HepG2 (cell line): ENCODE measurements at regions not wholly inside any gene's neighbourhood (a gene's known extent, or its start where the extent isn't known, plus 50 kb on each side); places are given as distances from the start of the nearest gene placed in this dataset.
A peak's percentile ranks its signal among the peaks of the same experiment; 100 is the strongest.

ENCODE experiments used
- ATAC-seq: fragments of 200-7000 bp; cut with Tn5 transposase; 3 replicates; pipeline ENCODE4 v1.9.1; 2020; ENCODE audit warnings: mild to moderate bottlenecking, moderate library complexity
- BruUV-seq: library from RNA; stranded (reverse); fragments of 400-500 nt; replicated peaks from 2 replicates; lab custom pipeline; 2021; lab: Mats Ljungman, UMichigan
- CTCF ChIA-PET: fragments of 300-600 bp; formaldehyde crosslinking; extraction: SDS; loops from one replicate; lab custom pipeline; 2021; ENCODE audit warnings: low total read pairs, inconsistent platforms, low intra/inter-chr PET ratio; lab: Yijun Ruan, JAX
- POLR2A ChIA-PET: fragments of 350-600 bp; sonication (Branson Sonifier 250); formaldehyde crosslinking; loops from one replicate; lab custom pipeline; 2020; ENCODE audit warnings: antibody characterized with exemption, inconsistent platforms; lab: Yijun Ruan, JAX
- DNase-seq: peaks from one replicate; pipeline ENCODE4 v3.0.0-alpha.2; 2015; ENCODE audit warnings: low spot score
- FAIRE-seq: peaks from 3 replicates; lab custom pipeline; 2011; peaks lifted over from hg19 to GRCh38; lab: Jason Lieb, UNC
- H2AFZ ChIP-seq: one replicate; pipeline ENCODE4 v1.6.1; 2011; ENCODE audit warnings: low read length, inconsistent platforms
- H3K27ac ChIP-seq: fragments of 300-600 bp; 3 replicates; pipeline ENCODE4 v1.8.0; 2011; ENCODE audit warnings: mixed run types, mild to moderate bottlenecking, mixed read lengths, low read length, inconsistent platforms; ENCODE audit not compliant: insufficient read depth; ENCODE audit errors: extremely low read length
- H3K27me3 ChIP-seq, 2 experiments: fragments of 200-600 bp in 1 of 2; 2 replicates in 1 of 2; 3 replicates in 1 of 2; pipeline versions ENCODE4 v1.6.0 to v1.8.0; 2011; ENCODE audit warnings: low read length in 2 of 2, mild to moderate bottlenecking in 2 of 2, moderate library complexity in 2 of 2, inconsistent platforms in 1 of 2; ENCODE audit not compliant: insufficient read depth in 2 of 2, control insufficient read depth in 1 of 2
- H3K36me3 ChIP-seq, 2 experiments: fragments of 200-600 bp in 1 of 2; replicated peaks in 1 of 2; 2 replicates in 1 of 2; 3 replicates in 1 of 2; pipeline versions ENCODE4 v1.5.1 to v1.8.0; 2011; ENCODE audit warnings: low read length in 2 of 2, inconsistent platforms in 1 of 2; ENCODE audit not compliant: insufficient read depth in 2 of 2, control insufficient read depth in 1 of 2
- H3K4me1 ChIP-seq: 2 replicates; pipeline ENCODE4 v1.5.1; 2012; ENCODE audit warnings: low read length, inconsistent platforms; ENCODE audit not compliant: insufficient read depth
- H3K4me2 ChIP-seq: 2 replicates; pipeline ENCODE4 v1.6.0; 2011; ENCODE audit warnings: low read depth, low read length, inconsistent platforms
- H3K4me3 ChIP-seq, 3 experiments: fragments of 200-600 bp in 1 of 3; sonication (generic), shearing (Covaris generic) in 1 of 3; replicated peaks in 1 of 3; 2 replicates each; pipeline ENCODE4 v1.5.1; 2011 to 2016; ENCODE audit warnings: low read length in 3 of 3, inconsistent platforms in 2 of 3, low read depth in 2 of 3, mild to moderate bottlenecking in 2 of 3, control low read depth in 1 of 3, mixed read lengths in 1 of 3; ENCODE audit not compliant: insufficient read depth in 1 of 3
- H3K79me2 ChIP-seq: one replicate; pipeline ENCODE4 v1.6.1; 2011; ENCODE audit warnings: low read length, inconsistent platforms; ENCODE audit not compliant: insufficient read depth
- H3K9ac ChIP-seq: 2 replicates; pipeline ENCODE4 v1.6.0; 2011; ENCODE audit warnings: mild to moderate bottlenecking, low read depth, low read length, inconsistent platforms; ENCODE audit not compliant: insufficient read depth
- H3K9me3 ChIP-seq: 2 replicates; pipeline ENCODE4 v1.5.1; 2012; ENCODE audit warnings: mild to moderate bottlenecking, low read length
- H4K20me1 ChIP-seq: 2 replicates; pipeline ENCODE4 v1.6.0; 2011; ENCODE audit warnings: inconsistent platforms, mild to moderate bottlenecking, low read length, moderate library complexity; ENCODE audit not compliant: insufficient read depth
- ADNP ChIP-seq: sonication (generic); formaldehyde crosslinking; IDR thresholded peaks from 2 replicates; pipeline ENCODE4 v1.4.0; 2020; ENCODE audit warnings: missing genetic modification reagents
- CBX2 ChIP-seq, 2 experiments: fragments of 200-600 bp in 1 of 2; sonication (generic); formaldehyde crosslinking in 1 of 2; IDR thresholded peaks; 2 replicates each; pipeline versions ENCODE4 v1.7.0 to v1.8.1; 2018 to 2022; ENCODE audit warnings: low read depth in 2 of 2, low read length in 1 of 2, mild to moderate bottlenecking in 1 of 2, missing genetic modification reagents in 1 of 2
- DMAP1 ChIP-seq: IDR thresholded peaks from 2 replicates; pipeline ENCODE4 v1.6.1; 2016
- FOXJ3 ChIP-seq: sonication (generic); formaldehyde crosslinking; IDR thresholded peaks from 2 replicates; pipeline ENCODE4 v1.4.0; 2020; ENCODE audit warnings: missing genetic modification reagents, mild to moderate bottlenecking, borderline replicate concordance
- HHEX ChIP-seq: IDR thresholded peaks from 2 replicates; pipeline ENCODE4 v1.6.1; 2016; ENCODE audit warnings: control low read depth
- HNF4A ChIP-seq: sonication (generic); formaldehyde crosslinking; IDR thresholded peaks from 2 replicates; pipeline ENCODE4 v1.4.0; 2020; ENCODE audit warnings: missing genetic modification reagents
- HNRNPK ChIP-seq: fragments of 200-400 bp; formaldehyde crosslinking; IDR thresholded peaks from 2 replicates; pipeline ENCODE4 v1.6.1; 2018; ENCODE audit warnings: low read length, low read depth, moderate library complexity, mild to moderate bottlenecking; ENCODE audit not compliant: poor library complexity, severe bottlenecking
- IRF2 ChIP-seq: IDR thresholded peaks from 2 replicates; pipeline ENCODE4 v1.6.1; 2018; ENCODE audit warnings: missing genetic modification reagents, missing compliant biosample characterization
- JDP2 ChIP-seq: sonication (generic); formaldehyde crosslinking; IDR thresholded peaks from 2 replicates; pipeline ENCODE4 v1.8.1; 2022; ENCODE audit warnings: missing genetic modification reagents, borderline replicate concordance
- JUND ChIP-seq: sonication (generic); formaldehyde crosslinking; IDR thresholded peaks from 2 replicates; pipeline ENCODE4 v1.8.0; 2022; ENCODE audit warnings: mild to moderate bottlenecking, missing genetic modification reagents
- MAFF ChIP-seq: IDR thresholded peaks from 2 replicates; pipeline ENCODE4 v1.6.1; 2011; ENCODE audit warnings: low read depth, low read length, improper control_type of control experiment
- MAFK ChIP-seq, 2 experiments: IDR thresholded peaks in 1 of 2; conservative IDR thresholded peaks in 1 of 2; 2 replicates each; pipeline ENCODE4 v1.6.1; 2011; ENCODE audit warnings: improper control_type of control experiment in 2 of 2, low read length in 2 of 2
- MLLT10 ChIP-seq: sonication (generic); formaldehyde crosslinking; IDR thresholded peaks from 2 replicates; pipeline ENCODE4 v1.4.0; 2020; ENCODE audit warnings: missing genetic modification reagents
- PCBP2 ChIP-seq: fragments of 200-400 bp; formaldehyde crosslinking; optimal IDR thresholded peaks from 2 replicates; pipeline ENCODE3; 2018; ENCODE audit warnings: low read length, low read depth; ENCODE audit not compliant: poor library complexity, severe bottlenecking
- ZNF24 ChIP-seq: fragments of 450-650 bp; IDR thresholded peaks from 2 replicates; pipeline ENCODE4 v1.6.1; 2017; ENCODE audit warnings: antibody characterized with exemption, mild to moderate bottlenecking
- ZNF253 ChIP-seq: sonication (generic); formaldehyde crosslinking; IDR thresholded peaks from 2 replicates; pipeline ENCODE4 v1.8.0; 2022; ENCODE audit warnings: mild to moderate bottlenecking, missing genetic modification reagents, borderline replicate concordance
- ZNF446 ChIP-seq: sonication (generic); formaldehyde crosslinking; IDR thresholded peaks from 2 replicates; pipeline ENCODE4 v1.5.0; 2020; ENCODE audit warnings: mild to moderate bottlenecking, missing genetic modification reagents
- ZNF782 ChIP-seq: sonication (generic); formaldehyde crosslinking; IDR thresholded peaks from 2 replicates; pipeline ENCODE4 v1.4.0; 2020; ENCODE audit warnings: missing genetic modification reagents, mild to moderate bottlenecking, borderline replicate concordance
- WGBS: methylation state at CpG from one replicate; pipeline ENCODE4 v1.1.6; 2017; ENCODE audit warnings: low lambda C conversion rate; 5-methylcytosine and 5-hydroxymethylcytosine counted together
- in situ Hi-C: cut with HindIII; loops from 2 replicates; pipeline ENCODE4 v1.10.0; 2017; ENCODE audit warnings: low pct_unique_long_range_greater_than_20kb; ENCODE audit not compliant: extremely low pct_ligation_motif_present
- intact Hi-C: fragments of 100-400 bp; cut with micrococcal nuclease; formaldehyde crosslinking; loops from one replicate; pipeline ENCODE4 v1.10.0; 2022; ENCODE audit not compliant: unreplicated experiment
- TF ChIP-seq, protein P1 (sequence below): sonication (generic); formaldehyde crosslinking; IDR thresholded peaks from 2 replicates; pipeline ENCODE4 v1.8.0; 2022; ENCODE audit warnings: mild to moderate bottlenecking, missing genetic modification reagents, moderate library complexity
- TF ChIP-seq, protein P2 (sequence below): conservative IDR thresholded peaks from 2 replicates; pipeline ENCODE4 v1.6.1; 2018; ENCODE audit warnings: missing genetic modification reagents
- TF ChIP-seq, protein P3 (sequence below): sonication (generic); formaldehyde crosslinking; IDR thresholded peaks from 2 replicates; pipeline ENCODE4 v1.8.1; 2023; ENCODE audit warnings: mild to moderate bottlenecking, missing genetic modification reagents

DNA sequence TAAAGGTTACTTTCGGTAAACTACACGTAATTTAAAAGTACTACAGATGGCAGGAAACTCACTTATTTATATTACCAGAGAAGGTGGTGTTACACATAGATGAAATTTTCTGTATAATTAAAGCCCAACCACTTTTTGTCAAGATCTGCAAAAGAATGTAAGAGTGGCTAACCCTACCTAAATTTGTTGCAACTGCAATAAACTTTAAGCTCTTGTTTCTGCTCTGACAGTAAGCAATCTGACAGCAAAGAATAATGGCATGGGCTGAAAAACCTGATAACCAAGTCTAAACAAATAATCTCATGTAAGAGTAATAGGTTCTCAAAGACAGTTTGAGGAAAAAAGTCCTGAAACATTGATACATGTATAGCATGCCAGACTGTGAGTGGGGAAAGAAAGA, 897.3 kb downstream of the TUSC7 start (continued):
- TF ChIP-seq, protein P1, sequence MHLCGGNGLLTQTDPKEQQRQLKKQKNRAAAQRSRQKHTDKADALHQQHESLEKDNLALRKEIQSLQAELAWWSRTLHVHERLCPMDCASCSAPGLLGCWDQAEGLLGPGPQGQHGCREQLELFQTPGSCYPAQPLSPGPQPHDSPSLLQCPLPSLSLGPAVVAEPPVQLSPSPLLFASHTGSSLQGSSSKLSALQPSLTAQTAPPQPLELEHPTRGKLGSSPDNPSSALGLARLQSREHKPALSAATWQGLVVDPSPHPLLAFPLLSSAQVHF (CRISPR knock-in tag): no peak
- TF ChIP-seq ZNF782 (CRISPR knock-in tag) (no peak), ADNP (CRISPR knock-in tag) (no peak), FOXJ3 (no peak), JDP2 (CRISPR knock-in tag) (no peak), HNRNPK (no peak)

DNA sequence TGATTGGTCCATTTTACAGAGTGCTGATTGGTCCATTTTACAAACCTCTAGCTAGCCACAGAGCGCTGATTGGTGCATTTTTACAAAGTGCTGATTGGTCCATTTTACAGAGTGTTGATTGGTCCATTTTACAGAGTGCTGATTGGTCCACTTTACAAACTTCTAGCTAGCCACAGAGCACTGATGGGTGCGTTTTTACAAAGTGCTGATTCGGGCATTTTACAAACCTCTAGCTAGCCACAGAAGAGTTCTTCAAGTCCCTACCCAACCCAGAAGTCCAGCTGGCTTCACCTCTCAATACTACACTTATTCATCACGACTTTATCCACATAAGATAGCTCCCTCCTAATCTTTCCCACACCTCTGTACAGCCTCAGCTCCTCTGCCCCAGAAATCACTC, 899.8 kb downstream of the TUSC7 start:
- no peak for ATAC-seq
- intact Hi-C loops (no loop called here), in situ Hi-C loops (no loop called here)
- no peak for FAIRE-seq
- Histone ChIP-seq H3K36me3 (no peaks in the 10 kb centered on the region), H3K4me3 (no peak overlapping the region), H3K79me2 (no peaks in the 10 kb centered on the region), H3K27me3 (no peaks in the 10 kb centered on the region), H3K9me3 (no peaks in the 10 kb centered on the region), H3K4me1 (no peaks in the 10 kb centered on the region), H2AFZ (no peak overlapping the region), H3K9ac (no peak overlapping the region), H3K27ac (no peak overlapping the region), H3K4me2 (no peak overlapping the region), H4K20me1 (no peaks in the 10 kb centered on the region)
- TF ChIP-seq DMAP1 (CRISPR knock-in tag): no peak
- TF ChIP-seq CBX2 (IDR thresholded peaks at IDR 0.05; ENCODE audit: low read depth, low read length): no peak
- no peak for TF ChIP-seq CBX2 (CRISPR knock-in tag; IDR thresholded peaks at IDR 0.05; ENCODE audit: low read depth)
- TF ChIP-seq MAFF: peak; percentile 57
- TF ChIP-seq PCBP2: no peak
- TF ChIP-seq ZNF24: no peak
- no peak for TF ChIP-seq MLLT10 (CRISPR knock-in tag)
- no peak for TF ChIP-seq ZNF446 (CRISPR knock-in tag)
- no peak for TF ChIP-seq JUND (CRISPR knock-in tag)
- TF ChIP-seq MAFK (conservative IDR thresholded peaks at IDR 0.05 in 1 of 2, IDR thresholded peaks at IDR 0.05 in 1 of 2; ENCODE audit: low read length in 2 of 2): peak; percentile 57 to 74
- TF ChIP-seq HHEX (CRISPR knock-in tag): no peak
- no peak for TF ChIP-seq IRF2 (CRISPR knock-in tag)
- TF ChIP-seq HNF4A (CRISPR knock-in tag): no peak
- TF ChIP-seq, protein P2, sequence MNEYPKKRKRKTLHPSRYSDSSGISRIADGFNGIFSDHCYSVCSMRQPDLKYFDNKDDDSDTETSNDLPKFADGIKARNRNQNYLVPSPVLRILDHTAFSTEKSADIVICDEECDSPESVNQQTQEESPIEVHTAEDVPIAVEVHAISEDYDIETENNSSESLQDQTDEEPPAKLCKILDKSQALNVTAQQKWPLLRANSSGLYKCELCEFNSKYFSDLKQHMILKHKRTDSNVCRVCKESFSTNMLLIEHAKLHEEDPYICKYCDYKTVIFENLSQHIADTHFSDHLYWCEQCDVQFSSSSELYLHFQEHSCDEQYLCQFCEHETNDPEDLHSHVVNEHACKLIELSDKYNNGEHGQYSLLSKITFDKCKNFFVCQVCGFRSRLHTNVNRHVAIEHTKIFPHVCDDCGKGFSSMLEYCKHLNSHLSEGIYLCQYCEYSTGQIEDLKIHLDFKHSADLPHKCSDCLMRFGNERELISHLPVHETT (CRISPR knock-in tag): no peak
- TF ChIP-seq ZNF253 (CRISPR knock-in tag): no peak
- TF ChIP-seq, protein P3, sequence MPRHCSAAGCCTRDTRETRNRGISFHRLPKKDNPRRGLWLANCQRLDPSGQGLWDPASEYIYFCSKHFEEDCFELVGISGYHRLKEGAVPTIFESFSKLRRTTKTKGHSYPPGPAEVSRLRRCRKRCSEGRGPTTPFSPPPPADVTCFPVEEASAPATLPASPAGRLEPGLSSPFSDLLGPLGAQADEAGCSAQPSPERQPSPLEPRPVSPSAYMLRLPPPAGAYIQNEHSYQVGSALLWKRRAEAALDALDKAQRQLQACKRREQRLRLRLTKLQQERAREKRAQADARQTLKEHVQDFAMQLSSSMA (CRISPR knock-in tag): no peak
- DNase-seq: no peak
- no TSS peak for BruUV-seq
- POLR2A ChIA-PET: no interaction called here
- 0% methylated on average over 4 of the region's 4 CpGs for WGBS
- CTCF ChIA-PET: no interaction called here
